CD1c-positive myeloid dendritic cell (primary cell): ENCODE measurements at regions not wholly inside any gene's neighbourhood (a gene's known extent, or its start where the extent isn't known, plus 50 kb on each side); places are given as distances from the start of the nearest gene placed in this dataset.
"Not testable (repeated sequence)": the region's sequence is repeated elsewhere in the genome, so short reads cannot be mapped to it uniquely, and the experiment has no call there.

ENCODE experiments used
- DNase-seq: peaks from one replicate; pipeline ENCODE4 v3.0.0-alpha.2; 2016; ENCODE audit errors: extremely low spot score

GRCh38 chr1:191498318-191498717 is 659.9 kb upstream of the RGS18 start:
- DNase-seq: no peak

- no peak for DNase-seq
Measured at GRCh38 chr1:191498825-191499224, 659.4 kb upstream of the RGS18 start.

GRCh38 chr1:191504999-191505398 is 653.3 kb upstream of the RGS18 start:
- DNase-seq: no peak

- DNase-seq: no peak
Measured at GRCh38 chr1:191508239-191508638, 650.0 kb upstream of the RGS18 start.

GRCh38 chr1:191511480-191511879 is 646.8 kb upstream of the RGS18 start:
- DNase-seq: not testable (repeated sequence)

GRCh38 chr1:191517826-191518225 is 640.4 kb upstream of the RGS18 start:
- no peak for DNase-seq

- no peak for DNase-seq
Measured at GRCh38 chr1:191519519-191519918, 638.7 kb upstream of the RGS18 start.

- no peak for DNase-seq
Measured at GRCh38 chr1:191520345-191520744, 637.9 kb upstream of the RGS18 start.

GRCh38 chr1:191525944-191526343 is 632.3 kb upstream of the RGS18 start:
- not testable (repeated sequence) for DNase-seq

- no peak for DNase-seq
Measured at GRCh38 chr1:191528275-191528674, 630.0 kb upstream of the RGS18 start.

- DNase-seq: peak; percentile 8
Measured at GRCh38 chr1:191530928-191531327, 627.3 kb upstream of the RGS18 start.

- no peak for DNase-seq
Measured at GRCh38 chr1:191533254-191533653, 625.0 kb upstream of the RGS18 start.

- no peak for DNase-seq
Measured at GRCh38 chr1:191536791-191537429, 621.4 kb upstream of the RGS18 start.

- no peak for DNase-seq
Measured at GRCh38 chr1:191541758-191542157, 616.5 kb upstream of the RGS18 start.

GRCh38 chr1:191542444-191542843 is 615.8 kb upstream of the RGS18 start:
- DNase-seq: no peak

- DNase-seq: no peak
Measured at GRCh38 chr1:191546803-191547202, 611.5 kb upstream of the RGS18 start.

GRCh38 chr1:191551019-191551418 is 607.2 kb upstream of the RGS18 start:
- DNase-seq: no peak

- DNase-seq: no peak
Measured at GRCh38 chr1:191558379-191558778, 599.9 kb upstream of the RGS18 start.

- no peak for DNase-seq
Measured at GRCh38 chr1:191561276-191561675, 597.0 kb upstream of the RGS18 start.

- DNase-seq: no peak
Measured at GRCh38 chr1:191564275-191564674, 594.0 kb upstream of the RGS18 start.

GRCh38 chr1:191572479-191572878 is 585.8 kb upstream of the RGS18 start:
- DNase-seq: no peak

GRCh38 chr1:191575180-191575579 is 583.1 kb upstream of the RGS18 start:
- no peak for DNase-seq

- no peak for DNase-seq
Measured at GRCh38 chr1:191575746-191576145, 582.5 kb upstream of the RGS18 start.

GRCh38 chr1:191577213-191577612 is 581.0 kb upstream of the RGS18 start:
- DNase-seq: no peak
